GM19468 (cell line): ENCODE measurements at regions not wholly inside any gene's neighbourhood (a gene's known extent, or its start where the extent isn't known, plus 50 kb on each side); places are given as distances from the start of the nearest gene placed in this dataset.
"Not testable (repeated sequence)": the region's sequence is repeated elsewhere in the genome, so short reads cannot be mapped to it uniquely, and the experiment has no call there.

Source experiments
- ATAC-seq: cut with Tn5 transposase; IDR thresholded peaks from one replicate; pipeline ENCODE4 v1.9.1; 2021; ENCODE audit warnings: mild to moderate bottlenecking, moderate library complexity, moderate number of reproducible peaks; ENCODE audit not compliant: unreplicated experiment; ENCODE audit errors: extremely low read depth

DNA sequence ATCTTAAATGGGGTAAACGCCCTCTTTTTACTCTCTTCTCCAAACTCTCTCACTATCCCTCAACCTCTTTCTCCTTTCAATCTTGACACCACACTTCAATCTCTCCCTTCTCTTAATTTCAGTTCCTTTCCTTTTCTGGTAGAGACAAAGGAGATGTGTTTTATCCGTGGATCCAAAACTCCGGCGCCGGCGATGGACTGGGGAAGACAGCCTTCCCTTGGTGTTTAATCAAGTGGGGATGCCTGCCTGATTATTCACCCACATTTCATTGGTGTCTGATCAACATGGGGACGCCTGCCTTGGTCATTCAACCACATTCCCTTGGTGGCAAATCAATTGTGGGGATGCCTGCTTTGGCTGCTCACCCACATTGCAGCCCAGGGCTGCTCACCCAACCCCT is 205.3 kb upstream of the FKBP1C start:
- not testable (repeated sequence) for ATAC-seq

DNA sequence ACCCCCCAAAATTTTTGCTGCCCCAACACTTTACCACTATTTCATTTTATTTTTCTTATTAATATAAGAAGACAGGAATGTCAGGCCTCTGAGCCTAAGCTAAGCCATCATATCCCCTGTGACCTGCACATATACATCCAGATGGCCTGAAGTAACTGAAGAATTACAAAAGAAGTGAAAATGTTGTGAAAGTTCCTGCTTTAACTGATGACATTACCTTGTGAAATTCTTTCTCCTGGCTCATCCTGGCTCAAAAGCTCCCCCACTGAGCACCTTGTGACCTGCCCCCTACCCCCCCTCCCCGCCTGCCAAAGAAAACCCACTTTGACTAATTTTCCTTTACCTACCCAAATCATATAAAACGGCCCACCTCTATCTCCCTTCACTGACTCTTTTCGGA is 200.3 kb upstream of the FKBP1C start:
- not testable (repeated sequence) for ATAC-seq

GRCh38 chr6:63014290-63014689 is 197.0 kb upstream of the FKBP1C start:
- no peak for ATAC-seq

DNA sequence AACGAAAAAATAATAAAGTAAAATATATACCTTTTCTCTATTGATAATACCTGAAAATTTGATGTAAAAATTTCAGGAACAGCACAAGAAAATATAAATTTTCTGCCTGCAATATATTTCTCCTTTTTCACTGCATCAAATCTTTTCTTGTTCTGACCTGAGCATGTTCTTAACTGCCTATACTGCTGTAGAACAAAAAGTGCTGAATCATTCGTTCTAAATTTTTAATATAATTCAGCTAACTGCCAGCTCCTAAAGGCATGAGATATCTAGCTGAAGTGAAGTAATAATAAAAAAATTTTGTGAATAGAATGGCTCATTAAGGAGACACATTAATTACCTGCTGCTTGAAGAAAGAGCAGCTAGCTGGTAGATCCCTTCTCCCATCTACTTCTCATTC is 188.6 kb upstream of the FKBP1C start:
- ATAC-seq = no peak

DNA sequence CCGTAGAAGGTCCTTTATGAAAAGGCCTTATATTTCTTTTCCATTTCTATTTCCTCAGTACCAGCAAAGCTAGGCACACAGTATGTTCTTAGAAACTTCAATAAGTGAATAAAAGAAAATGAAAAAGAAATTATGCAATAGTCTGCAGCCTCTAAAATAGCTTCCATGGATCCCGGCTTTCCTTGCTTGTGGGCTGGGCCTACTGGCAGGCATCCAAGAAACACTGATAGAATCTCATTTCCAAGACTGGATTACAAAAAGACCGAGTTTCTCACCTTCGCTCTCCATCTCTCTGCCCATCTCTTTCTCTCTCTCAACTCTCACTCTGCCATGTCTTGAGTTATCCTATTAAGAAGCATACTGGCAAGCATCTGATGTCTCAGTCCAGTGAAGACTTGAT is 187.5 kb upstream of the FKBP1C start:
- no peak for ATAC-seq

GRCh38 chr6:63049216-63049615 is 162.1 kb upstream of the FKBP1C start:
- no peak for ATAC-seq

GRCh38 chr6:63053206-63053605 is 158.1 kb upstream of the FKBP1C start:
- ATAC-seq = not testable (repeated sequence)

- no peak for ATAC-seq
Measured at GRCh38 chr6:63058601-63059000, 152.7 kb upstream of the FKBP1C start.

GRCh38 chr6:63063631-63064271 is 147.5 kb upstream of the FKBP1C start:
- ATAC-seq = no peak

- peak; percentile 49 for ATAC-seq
Measured at GRCh38 chr6:63066055-63066704, 145.1 kb upstream of the FKBP1C start.

- ATAC-seq = no peak
Measured at GRCh38 chr6:63094947-63095346, 116.3 kb upstream of the FKBP1C start.

- ATAC-seq = peak; percentile 53
Measured at GRCh38 chr6:63097222-63097621, 114.0 kb upstream of the FKBP1C start.

GRCh38 chr6:63098789-63099188 is 112.5 kb upstream of the FKBP1C start:
- no peak for ATAC-seq

DNA sequence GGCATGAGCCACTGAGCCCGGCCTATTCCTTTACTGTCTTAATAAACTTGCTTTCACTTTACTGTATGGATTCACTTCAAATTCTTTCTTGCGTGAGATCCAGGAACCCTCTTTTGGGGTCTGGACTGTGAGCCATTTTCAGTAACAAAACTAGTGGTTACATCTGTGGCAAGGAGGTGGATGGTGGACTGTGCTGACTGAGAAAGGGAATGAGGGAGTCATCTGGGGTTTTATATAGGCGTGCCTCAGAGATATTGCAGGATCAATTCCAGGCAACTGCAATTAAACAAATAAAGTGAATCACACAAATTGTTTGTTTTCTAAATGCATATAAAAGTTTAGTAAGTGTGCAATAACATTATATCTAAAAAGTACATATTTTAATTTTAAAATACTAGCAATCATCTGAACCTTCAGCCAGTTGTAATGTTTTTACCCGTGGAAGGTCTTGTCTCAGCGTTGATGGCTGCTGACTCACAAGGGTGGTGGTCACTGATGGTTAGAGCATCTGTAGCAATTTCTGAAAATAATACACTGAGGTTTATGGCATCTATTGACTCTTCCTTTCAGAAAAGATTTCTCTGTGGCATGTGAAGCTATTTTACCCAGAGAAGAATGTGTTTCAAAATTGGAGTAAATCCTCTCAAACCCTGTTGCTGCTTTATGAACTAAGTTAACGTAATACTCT is 111.4 kb upstream of the FKBP1C start:
- no peak for ATAC-seq

DNA sequence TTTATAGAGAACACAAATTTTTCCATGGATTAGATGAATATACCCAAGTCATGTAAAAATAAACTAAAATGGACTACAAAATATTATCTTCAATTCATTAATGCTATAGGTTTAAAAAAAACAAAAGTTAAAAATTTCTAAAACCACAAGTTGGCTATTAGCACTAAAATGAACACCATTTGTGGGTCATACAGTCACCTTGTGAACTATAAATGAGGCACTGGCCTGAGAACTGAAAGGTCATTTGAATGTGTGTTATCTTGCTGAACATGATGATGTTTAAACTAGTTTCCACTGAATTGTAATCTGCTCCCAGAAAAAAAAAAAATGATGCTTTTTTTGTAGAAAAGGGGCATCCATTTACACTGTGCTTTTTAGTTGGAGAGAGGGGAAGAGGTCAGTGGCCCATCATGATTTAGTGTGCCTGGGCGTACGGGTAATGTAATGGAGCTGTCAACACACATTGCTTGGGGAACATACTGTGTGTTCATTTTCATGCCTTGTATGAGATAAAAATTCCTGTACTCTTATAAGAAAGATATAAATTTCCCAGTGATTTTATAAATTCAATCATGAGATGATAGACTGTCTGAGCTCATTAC is 96.6 kb upstream of the FKBP1C start:
- peak; percentile 65 for ATAC-seq

- no peak for ATAC-seq
Measured at GRCh38 chr6:63121166-63121565, 90.1 kb upstream of the FKBP1C start.

- ATAC-seq = no peak
Measured at GRCh38 chr6:63140114-63140513, 71.2 kb upstream of the FKBP1C start.

- no peak for ATAC-seq
Measured at GRCh38 chr6:63140692-63141318, 70.5 kb upstream of the FKBP1C start.

DNA sequence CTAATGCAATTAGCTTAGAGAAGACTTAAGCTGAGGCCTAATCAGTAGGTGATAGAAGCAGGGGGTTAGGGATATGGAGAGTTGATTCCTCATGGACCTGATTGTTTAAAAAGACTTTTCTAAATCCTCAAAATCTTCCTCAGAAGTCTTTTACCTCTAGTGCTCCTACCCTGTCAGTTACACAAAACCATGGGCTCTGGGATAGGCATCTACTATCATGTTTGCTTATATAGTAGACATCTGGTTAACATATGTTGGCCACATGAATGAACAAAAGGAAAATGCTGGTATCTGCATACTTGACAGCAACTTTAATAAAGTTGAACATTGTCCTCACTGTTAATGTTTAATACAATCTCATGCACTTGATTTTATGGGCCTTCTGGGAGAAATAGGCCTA is 61.5 kb upstream of the FKBP1C start:
- no peak for ATAC-seq

DNA sequence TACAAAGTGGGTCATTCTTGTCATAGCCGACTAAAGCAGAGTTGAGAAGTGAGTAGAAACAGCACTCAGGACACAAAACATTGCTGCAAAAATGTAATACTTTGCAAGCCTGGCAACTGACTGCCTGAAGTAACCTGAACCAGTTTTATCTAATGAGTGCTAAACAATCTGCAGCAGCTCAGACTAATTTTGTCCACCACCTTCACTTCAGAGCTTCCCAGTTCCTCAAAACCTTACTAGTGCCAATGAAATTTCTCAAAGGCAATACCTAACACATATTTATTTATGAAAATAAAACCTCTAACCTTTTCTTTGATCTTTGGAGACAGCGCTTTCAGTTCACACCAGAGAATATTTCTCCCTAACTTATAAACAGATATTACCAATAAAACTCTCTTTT is 56.7 kb upstream of the FKBP1C start:
- no peak for ATAC-seq
